ENCODE measurements at regions not wholly inside any gene's neighbourhood (a gene's known extent, or its start where the extent isn't known, plus 50 kb on each side); places are given as distances from the start of the nearest gene placed in this dataset.

GRCh38 chr2:16251511-16252225 is 311.3 kb downstream of the MYCN start:
- no peak for TF ChIP-seq CTCF (IDR thresholded peaks at IDR 0.05; ENCODE audit: low read depth, low read length)
- no peak overlapping the region for H3K4me3 ChIP-seq (ENCODE audit: low read depth, low read length)

- no peak overlapping the region for H3K4me3 ChIP-seq (ENCODE audit: low read depth, low read length)
- TF ChIP-seq CTCF (IDR thresholded peaks at IDR 0.05; ENCODE audit: low read depth, low read length) = no peak
Observed at GRCh38 chr2:16250886-16251285, 310.5 kb downstream of the MYCN start.

GRCh38 chr2:16250466-16250865 is 310.1 kb downstream of the MYCN start:
- H3K4me3 ChIP-seq (ENCODE audit: low read depth, low read length) = no peak overlapping the region
- TF ChIP-seq CTCF (IDR thresholded peaks at IDR 0.05; ENCODE audit: low read depth, low read length) = no peak

- no peak overlapping the region for H3K4me3 ChIP-seq (ENCODE audit: low read depth, low read length)
- TF ChIP-seq CTCF (IDR thresholded peaks at IDR 0.05; ENCODE audit: low read depth, low read length) = no peak
Observed at GRCh38 chr2:16250056-16250425, 309.7 kb downstream of the MYCN start.

- H3K4me3 ChIP-seq (ENCODE audit: low read depth, low read length) = no peak overlapping the region
- TF ChIP-seq CTCF (IDR thresholded peaks at IDR 0.05; ENCODE audit: low read depth, low read length) = no peak
Observed at GRCh38 chr2:16249246-16250055, 309.1 kb downstream of the MYCN start.

- TF ChIP-seq CTCF (IDR thresholded peaks at IDR 0.05; ENCODE audit: low read depth, low read length) = no peak
- no peak overlapping the region for H3K4me3 ChIP-seq (ENCODE audit: low read depth, low read length)
Observed at GRCh38 chr2:16248571-16249105, 308.3 kb downstream of the MYCN start.
